ENCODE measurements at regions not wholly inside any gene's neighbourhood (a gene's known extent, or its start where the extent isn't known, plus 50 kb on each side); places are given as distances from the start of the nearest gene placed in this dataset.

DNA sequence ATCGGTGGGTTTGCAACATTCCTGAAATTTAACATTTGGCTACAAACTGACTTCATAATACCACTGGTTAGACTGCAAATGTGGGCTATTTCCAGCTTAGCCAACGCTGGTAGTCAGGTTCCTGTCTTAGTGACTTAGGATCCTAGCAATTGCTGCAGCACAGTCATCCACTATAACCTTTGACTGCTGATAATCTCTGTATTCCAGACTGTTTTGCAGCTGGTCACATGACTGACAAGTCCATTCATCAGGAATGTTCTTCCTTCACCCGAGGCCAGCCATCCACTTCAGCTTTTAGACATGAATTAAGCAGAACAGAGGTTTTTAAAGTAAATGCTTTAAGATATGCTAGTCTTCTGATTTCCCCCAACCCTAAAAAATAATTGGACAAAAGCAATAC lies 425.9 kb upstream of the MPDZ start:
- H3K27me3 ChIP-seq (ENCODE audit: control insufficient read depth in 3 of 3, insufficient read depth in 3 of 3, low read length in 2 of 3) = no peaks in the 10 kb centered on the region
- H3K9ac ChIP-seq (ENCODE audit: insufficient read depth in 1 of 2, low read length in 2 of 2) = no peak overlapping the region
- no peak overlapping the region for H3K4me3 ChIP-seq
- no peaks in the 10 kb centered on the region for H3K36me3 ChIP-seq (ENCODE audit: control insufficient read depth in 4 of 4, insufficient read depth in 4 of 4, low read length in 4 of 4)
- 73 to 76% methylated on average over 3 of the region's 3 CpGs for WGBS, 2 donors
- TF ChIP-seq, protein P1, sequence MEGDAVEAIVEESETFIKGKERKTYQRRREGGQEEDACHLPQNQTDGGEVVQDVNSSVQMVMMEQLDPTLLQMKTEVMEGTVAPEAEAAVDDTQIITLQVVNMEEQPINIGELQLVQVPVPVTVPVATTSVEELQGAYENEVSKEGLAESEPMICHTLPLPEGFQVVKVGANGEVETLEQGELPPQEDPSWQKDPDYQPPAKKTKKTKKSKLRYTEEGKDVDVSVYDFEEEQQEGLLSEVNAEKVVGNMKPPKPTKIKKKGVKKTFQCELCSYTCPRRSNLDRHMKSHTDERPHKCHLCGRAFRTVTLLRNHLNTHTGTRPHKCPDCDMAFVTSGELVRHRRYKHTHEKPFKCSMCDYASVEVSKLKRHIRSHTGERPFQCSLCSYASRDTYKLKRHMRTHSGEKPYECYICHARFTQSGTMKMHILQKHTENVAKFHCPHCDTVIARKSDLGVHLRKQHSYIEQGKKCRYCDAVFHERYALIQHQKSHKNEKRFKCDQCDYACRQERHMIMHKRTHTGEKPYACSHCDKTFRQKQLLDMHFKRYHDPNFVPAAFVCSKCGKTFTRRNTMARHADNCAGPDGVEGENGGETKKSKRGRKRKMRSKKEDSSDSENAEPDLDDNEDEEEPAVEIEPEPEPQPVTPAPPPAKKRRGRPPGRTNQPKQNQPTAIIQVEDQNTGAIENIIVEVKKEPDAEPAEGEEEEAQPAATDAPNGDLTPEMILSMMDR (IDR thresholded peaks at IDR 0.05; ENCODE audit: control extremely low read depth, extremely low read depth) = no peak
- ATAC-seq (ENCODE audit: insufficient read depth, low FRiP score) = no peak
- peaks cover 0 to 12% (median 0%) of the 10 kb centered on the region in 5 donors for H3K4me1 ChIP-seq (ENCODE audit: control insufficient read depth in 5 of 5, insufficient read depth in 5 of 5, low read length in 5 of 5)
- DNase-seq = no peak
- H3K9me3 ChIP-seq (ENCODE audit: control insufficient read depth in 4 of 4, insufficient read depth in 3 of 4, low read length in 3 of 4) = peaks cover 0 to 3% (median 0%) of the 10 kb centered on the region in 4 donors
- no peak overlapping the region for H3K27ac ChIP-seq (ENCODE audit: low read depth in 1 of 2, low read length in 1 of 2)

DNA sequence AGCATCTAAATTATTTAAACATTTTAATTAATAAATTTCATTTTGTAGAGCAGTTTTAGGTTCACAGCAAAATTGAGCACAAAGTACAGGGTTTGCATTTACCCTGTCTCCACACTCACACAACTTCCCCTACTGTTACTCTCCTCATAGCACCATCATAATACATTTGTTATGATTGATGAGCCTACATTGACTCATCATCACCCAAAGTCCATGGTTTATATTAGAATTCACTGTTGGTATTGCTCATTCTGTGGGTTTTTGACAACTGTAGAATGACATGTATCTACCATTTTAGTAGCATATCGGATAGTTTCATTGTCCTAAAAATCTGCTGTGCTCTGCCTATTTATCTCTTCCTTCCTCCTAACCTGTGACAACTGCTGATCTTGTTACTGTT lies 411.1 kb upstream of the MPDZ start:
- no peak overlapping the region for H3K27ac ChIP-seq (ENCODE audit: low read depth in 1 of 2, low read length in 1 of 2)
- peaks cover 0 to 2% (median 0%) of the 10 kb centered on the region in 4 donors for H3K9me3 ChIP-seq (ENCODE audit: control insufficient read depth in 4 of 4, insufficient read depth in 3 of 4, low read length in 3 of 4)
- DNase-seq = no peak
- H3K27me3 ChIP-seq (ENCODE audit: control insufficient read depth in 3 of 3, insufficient read depth in 3 of 3, low read length in 2 of 3) = no peaks in the 10 kb centered on the region
- no peak overlapping the region for H3K9ac ChIP-seq (ENCODE audit: insufficient read depth in 1 of 2, low read length in 2 of 2)
- no peak for ATAC-seq (ENCODE audit: insufficient read depth, low FRiP score)
- no peaks in the 10 kb centered on the region for H3K4me1 ChIP-seq (ENCODE audit: control insufficient read depth in 5 of 5, insufficient read depth in 5 of 5, low read length in 5 of 5)
- TF ChIP-seq, protein P1 (IDR thresholded peaks at IDR 0.05; ENCODE audit: control extremely low read depth, extremely low read depth) = no peak
- WGBS, 2 donors = 94 to 98% methylated on average over 1 of the region's 1 CpG
- H3K36me3 ChIP-seq (ENCODE audit: control insufficient read depth in 4 of 4, insufficient read depth in 4 of 4, low read length in 4 of 4) = no peaks in the 10 kb centered on the region
- no peak overlapping the region for H3K4me3 ChIP-seq

DNA sequence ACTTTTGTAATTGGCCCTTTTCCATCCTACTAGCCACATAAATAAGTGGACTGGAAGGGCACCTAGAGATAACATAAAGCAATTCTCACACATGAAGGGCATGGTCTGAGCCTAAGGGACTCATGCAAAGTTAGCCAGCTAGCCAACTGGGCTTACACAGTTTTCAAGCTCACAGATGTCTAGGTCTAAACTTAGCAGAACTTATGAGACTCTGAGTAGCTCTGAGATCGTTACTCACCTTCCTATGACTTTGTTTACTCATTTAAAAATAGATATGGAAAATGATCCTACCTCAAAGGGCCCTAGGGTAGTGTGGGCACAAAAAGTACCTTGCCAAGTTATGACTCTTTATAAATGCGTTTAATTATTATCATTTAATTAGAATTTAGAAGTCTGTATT lies 410.4 kb upstream of the MPDZ start:
- 75 to 91% methylated on average over 2 of the region's 2 CpGs for WGBS, 2 donors
- Histone ChIP-seq H3K4me3 (no peak overlapping the region), H3K9me3 (ENCODE audit: control insufficient read depth in 4 of 4, insufficient read depth in 3 of 4, low read length in 3 of 4) (peaks cover 0 to 2% (median 0%) of the 10 kb centered on the region in 4 donors), H3K27me3 (ENCODE audit: control insufficient read depth in 3 of 3, insufficient read depth in 3 of 3, low read length in 2 of 3) (no peaks in the 10 kb centered on the region), H3K9ac (ENCODE audit: insufficient read depth in 1 of 2, low read length in 2 of 2) (no peak overlapping the region), H3K27ac (ENCODE audit: low read depth in 1 of 2, low read length in 1 of 2) (no peak overlapping the region), H3K4me1 (ENCODE audit: control insufficient read depth in 5 of 5, insufficient read depth in 5 of 5, low read length in 5 of 5) (no peaks in the 10 kb centered on the region), H3K36me3 (ENCODE audit: control insufficient read depth in 4 of 4, insufficient read depth in 4 of 4, low read length in 4 of 4) (no peaks in the 10 kb centered on the region)
- no peak for DNase-seq
- TF ChIP-seq, protein P1 (IDR thresholded peaks at IDR 0.05; ENCODE audit: control extremely low read depth, extremely low read depth) = no peak
- ATAC-seq (ENCODE audit: insufficient read depth, low FRiP score) = no peak

DNA sequence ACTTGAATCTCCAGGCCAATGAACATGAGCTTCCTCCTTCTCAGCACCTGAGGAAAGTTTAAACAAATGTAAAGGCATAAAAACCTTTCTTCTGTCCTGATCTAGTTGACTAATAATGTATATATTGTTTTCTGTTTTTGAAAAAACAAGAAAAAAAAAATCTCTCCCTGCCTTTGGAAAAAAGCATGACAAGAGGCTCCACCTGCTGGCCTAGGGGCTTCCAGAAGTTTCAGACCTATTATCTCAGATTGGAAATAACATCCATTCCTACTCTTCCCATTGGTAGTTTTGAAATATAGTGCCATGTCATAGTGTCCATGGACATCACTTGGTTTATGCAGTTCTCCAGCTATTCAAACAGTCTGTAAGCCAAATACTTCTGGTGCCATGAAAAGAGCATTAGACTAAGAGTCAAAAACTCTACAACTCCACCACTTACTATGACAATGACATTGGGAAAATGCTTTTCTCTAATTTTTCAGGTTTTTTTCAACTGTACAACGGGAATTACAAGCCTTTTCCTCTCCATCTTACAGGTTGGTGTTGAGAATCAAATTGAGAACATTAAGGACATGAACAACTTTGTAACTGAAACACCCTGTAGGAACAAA lies 409.6 kb upstream of the MPDZ start:
- Histone ChIP-seq H3K9me3 (ENCODE audit: control insufficient read depth in 4 of 4, insufficient read depth in 3 of 4, low read length in 3 of 4) (peaks cover 0 to 2% (median 0%) of the 10 kb centered on the region in 4 donors), H3K4me3 (no peak overlapping the region), H3K27ac (ENCODE audit: low read depth in 1 of 2, low read length in 1 of 2) (peak overlapping the region in 1 of 2 donors; percentile 18), H3K9ac (ENCODE audit: insufficient read depth in 1 of 2, low read length in 2 of 2) (no peak overlapping the region), H3K4me1 (ENCODE audit: control insufficient read depth in 5 of 5, insufficient read depth in 5 of 5, low read length in 5 of 5) (peaks cover 0 to 3% (median 0%) of the 10 kb centered on the region in 5 donors), H3K27me3 (ENCODE audit: control insufficient read depth in 3 of 3, insufficient read depth in 3 of 3, low read length in 2 of 3) (no peaks in the 10 kb centered on the region), H3K36me3 (ENCODE audit: control insufficient read depth in 4 of 4, insufficient read depth in 4 of 4, low read length in 4 of 4) (no peaks in the 10 kb centered on the region)
- WGBS, 2 donors = 78% methylated on average over 1 of the region's 1 CpG
- DNase-seq (peak in 2 of 3 donors; percentile 43 to 52), ATAC-seq (ENCODE audit: insufficient read depth, low FRiP score) (no peak)
- TF ChIP-seq, protein P1 (IDR thresholded peaks at IDR 0.05; ENCODE audit: control extremely low read depth, extremely low read depth) = no peak
